ENCODE measurements at regions not wholly inside any gene's neighbourhood (a gene's known extent, or its start where the extent isn't known, plus 50 kb on each side); places are given as distances from the start of the nearest gene placed in this dataset.

- H3K27ac ChIP-seq = no peak overlapping the region
- H3K27me3 ChIP-seq = no peaks in the 10 kb centered on the region
- TF ChIP-seq CTCF (IDR thresholded peaks at IDR 0.05) = no peak
- H3K4me1 ChIP-seq = no peaks in the 10 kb centered on the region
- H3K9me3 ChIP-seq = no peaks in the 10 kb centered on the region
- H3K9ac ChIP-seq (ENCODE audit: low read depth in 2 of 2, low read length in 2 of 2) = no peak overlapping the region
- H3K4me3 ChIP-seq = no peak overlapping the region
- intact Hi-C loops (cut with DNase I) = no loop called here
- H3K36me3 ChIP-seq = no peaks in the 10 kb centered on the region
- DNase-seq = no peak
Measured at GRCh38 chr9:87075537-87075936, 128.2 kb upstream of the GAS1 start.

GRCh38 chr9:87076825-87077224, 129.5 kb upstream of the GAS1 start:
- H3K4me1 ChIP-seq = no peaks in the 10 kb centered on the region
- intact Hi-C loops (cut with DNase I) = no loop called here
- H3K36me3 ChIP-seq = no peaks in the 10 kb centered on the region
- TF ChIP-seq CTCF (IDR thresholded peaks at IDR 0.05) = no peak
- no peaks in the 10 kb centered on the region for H3K27me3 ChIP-seq
- H3K9me3 ChIP-seq = no peaks in the 10 kb centered on the region
- H3K9ac ChIP-seq (ENCODE audit: low read depth in 2 of 2, low read length in 2 of 2) = no peak overlapping the region
- no peak overlapping the region for H3K27ac ChIP-seq
- no peak for DNase-seq
- H3K4me3 ChIP-seq = no peak overlapping the region

GRCh38 chr9:87077986-87078385, 130.7 kb upstream of the GAS1 start:
- no peak for DNase-seq
- Histone ChIP-seq H3K4me1 (no peaks in the 10 kb centered on the region), H3K4me3 (no peak overlapping the region), H3K27me3 (no peaks in the 10 kb centered on the region), H3K9ac (ENCODE audit: low read depth in 2 of 2, low read length in 2 of 2) (no peak overlapping the region), H3K36me3 (no peaks in the 10 kb centered on the region), H3K9me3 (no peaks in the 10 kb centered on the region), H3K27ac (no peak overlapping the region)
- intact Hi-C loops (cut with DNase I) = no loop called here
- TF ChIP-seq CTCF (IDR thresholded peaks at IDR 0.05) = no peak

GRCh38 chr9:87080512-87081264, 133.4 kb upstream of the GAS1 start:
- H3K4me3 ChIP-seq = no peak overlapping the region
- DNase-seq = no peak
- H3K4me1 ChIP-seq = no peaks in the 10 kb centered on the region
- H3K27ac ChIP-seq = no peak overlapping the region
- H3K9me3 ChIP-seq = no peaks in the 10 kb centered on the region
- TF ChIP-seq CTCF (IDR thresholded peaks at IDR 0.05) = peak; percentile 15
- intact Hi-C loops (cut with DNase I) = no loop called here
- no peak overlapping the region for H3K9ac ChIP-seq (ENCODE audit: low read depth in 2 of 2, low read length in 2 of 2)
- H3K36me3 ChIP-seq = no peaks in the 10 kb centered on the region
- no peaks in the 10 kb centered on the region for H3K27me3 ChIP-seq

- H3K27ac ChIP-seq = no peak overlapping the region
Measured at GRCh38 chr9:87081503-87081902, 134.2 kb upstream of the GAS1 start.

More at GRCh38 chr9:87081503-87081902, 134.2 kb upstream of the GAS1 start:
- no peak for DNase-seq
- H3K4me1 ChIP-seq = no peaks in the 10 kb centered on the region
- no peaks in the 10 kb centered on the region for H3K36me3 ChIP-seq
- no peaks in the 10 kb centered on the region for H3K27me3 ChIP-seq
- no peaks in the 10 kb centered on the region for H3K9me3 ChIP-seq
- intact Hi-C loops (cut with DNase I) = no loop called here
- no peak overlapping the region for H3K9ac ChIP-seq (ENCODE audit: low read depth in 2 of 2, low read length in 2 of 2)
- no peak overlapping the region for H3K4me3 ChIP-seq
- TF ChIP-seq CTCF (IDR thresholded peaks at IDR 0.05) = no peak
